ENCODE measurements at regions not wholly inside any gene's neighbourhood (a gene's known extent, or its start where the extent isn't known, plus 50 kb on each side); places are given as distances from the start of the nearest gene placed in this dataset.
"Not testable (repeated sequence)": the region's sequence is repeated elsewhere in the genome, so short reads cannot be mapped to it uniquely, and the experiment has no call there.

GRCh38 chr6:56733211-56733697 is 90.6 kb upstream of the DST start:
- no peak overlapping the region for H3K4me3 ChIP-seq (ENCODE audit: low read depth, low read length)
- no peak for DNase-seq (ENCODE audit: low read depth)
- TF ChIP-seq CTCF (IDR thresholded peaks at IDR 0.05; ENCODE audit: low read depth, low read length, missing control alignments), result no peak

- H3K4me3 ChIP-seq (ENCODE audit: low read depth, low read length), result no peak overlapping the region
- TF ChIP-seq CTCF (IDR thresholded peaks at IDR 0.05; ENCODE audit: low read depth, low read length, missing control alignments), result no peak
- no peak for DNase-seq (ENCODE audit: low read depth)
These were observed 89.8 kb upstream of the DST start for GRCh38 chr6:56732517-56732916.

- no peak for DNase-seq (ENCODE audit: low read depth)
- H3K4me3 ChIP-seq (ENCODE audit: low read depth, low read length), result no peak overlapping the region
- no peak for TF ChIP-seq CTCF (IDR thresholded peaks at IDR 0.05; ENCODE audit: low read depth, low read length, missing control alignments)
These were observed 88.2 kb upstream of the DST start for GRCh38 chr6:56730663-56731529.

GRCh38 chr6:56729719-56730118 is 87.0 kb upstream of the DST start:
- no peak overlapping the region for H3K4me3 ChIP-seq (ENCODE audit: low read depth, low read length)
- no peak for DNase-seq (ENCODE audit: low read depth)
- TF ChIP-seq CTCF (IDR thresholded peaks at IDR 0.05; ENCODE audit: low read depth, low read length, missing control alignments), result no peak

GRCh38 chr6:56729166-56729565 is 86.5 kb upstream of the DST start:
- not testable (repeated sequence) for H3K4me3 ChIP-seq (ENCODE audit: low read depth, low read length); DNase-seq (ENCODE audit: low read depth)

GRCh38 chr6:56727097-56727850 is 84.6 kb upstream of the DST start:
- no peak for DNase-seq (ENCODE audit: low read depth)
- no peak overlapping the region for H3K4me3 ChIP-seq (ENCODE audit: low read depth, low read length)
- no peak for TF ChIP-seq CTCF (IDR thresholded peaks at IDR 0.05; ENCODE audit: low read depth, low read length, missing control alignments)

- no peak for DNase-seq (ENCODE audit: low read depth)
- no peak overlapping the region for H3K4me3 ChIP-seq (ENCODE audit: low read depth, low read length)
- no peak for TF ChIP-seq CTCF (IDR thresholded peaks at IDR 0.05; ENCODE audit: low read depth, low read length, missing control alignments)
These were observed 82.6 kb upstream of the DST start for GRCh38 chr6:56725254-56725653.

All from GM12864 (cell line).